ENCODE measurements at regions not wholly inside any gene's neighbourhood (a gene's known extent, or its start where the extent isn't known, plus 50 kb on each side); places are given as distances from the start of the nearest gene placed in this dataset.
"Not testable (repeated sequence)": the region's sequence is repeated elsewhere in the genome, so short reads cannot be mapped to it uniquely, and the experiment has no call there.

DNA sequence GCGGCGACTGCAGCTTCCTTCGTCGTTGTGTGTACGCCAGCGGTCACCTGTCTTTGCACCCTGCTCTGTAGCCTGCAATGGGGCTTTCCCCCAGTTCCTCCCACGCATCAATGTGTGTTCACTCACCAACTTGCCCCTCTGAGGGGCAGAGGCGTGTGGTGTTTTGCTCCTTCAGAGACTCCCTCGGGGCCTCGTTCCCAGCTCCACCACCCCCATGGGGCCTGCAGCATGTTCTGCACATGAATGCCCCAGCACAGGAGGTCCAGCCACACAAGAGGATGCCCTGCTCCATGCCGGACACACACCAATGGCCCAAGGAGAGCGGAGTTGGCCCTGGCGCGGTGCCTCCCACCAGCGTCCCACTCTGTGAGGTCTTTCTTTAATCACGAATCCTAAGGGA lies 196.8 kb downstream of the BANP start:
- not testable (repeated sequence) for ATAC-seq (ENCODE audit: insufficient read depth, low read depth); H3K9ac ChIP-seq (ENCODE audit: low read depth, low read length); H3K4me2 ChIP-seq (ENCODE audit: insufficient read depth, low read length); H3K36me3 ChIP-seq (ENCODE audit: insufficient read depth, low read length); H3K79me2 ChIP-seq (ENCODE audit: insufficient read depth, low read length); DNase-seq; H3K27me3 ChIP-seq (ENCODE audit: insufficient read depth, low read length, poor library complexity); H4K20me1 ChIP-seq (ENCODE audit: insufficient read depth, low read length); H3K27ac ChIP-seq (ENCODE audit: low read length); H2AFZ ChIP-seq (ENCODE audit: low read depth, low read length); H3K4me1 ChIP-seq (ENCODE audit: insufficient read depth, low read length); H3K4me3 ChIP-seq (ENCODE audit: low read depth in 1 of 2, low read length in 2 of 2); H3K9me3 ChIP-seq (ENCODE audit: insufficient read depth, low read length, severe bottlenecking)

DNA sequence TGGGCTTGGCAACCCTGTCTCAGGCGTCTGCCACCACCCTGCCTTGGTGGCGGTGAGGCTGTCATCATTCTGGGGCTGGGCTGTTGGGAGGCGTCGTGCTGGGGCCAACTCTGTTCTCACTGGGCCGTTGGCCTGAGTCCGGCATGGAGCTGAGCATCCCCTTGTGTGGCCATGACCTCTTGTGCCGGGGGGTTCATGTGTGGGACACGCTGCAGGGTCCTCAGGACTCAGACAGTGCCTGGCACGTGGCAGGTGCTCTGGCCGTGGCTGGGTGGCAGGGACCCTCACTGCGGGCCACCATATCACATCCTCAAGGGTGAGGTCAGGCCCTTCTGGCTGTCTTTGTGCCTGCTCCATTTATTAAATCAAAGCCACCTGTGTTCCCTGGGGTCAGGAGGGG lies 197.4 kb downstream of the BANP start:
- H3K4me1 ChIP-seq (ENCODE audit: insufficient read depth, low read length); H2AFZ ChIP-seq (ENCODE audit: low read depth, low read length); DNase-seq; H3K4me2 ChIP-seq (ENCODE audit: insufficient read depth, low read length); H3K27me3 ChIP-seq (ENCODE audit: insufficient read depth, low read length, poor library complexity); H4K20me1 ChIP-seq (ENCODE audit: insufficient read depth, low read length); H3K27ac ChIP-seq (ENCODE audit: low read length); H3K36me3 ChIP-seq (ENCODE audit: insufficient read depth, low read length); H3K9me3 ChIP-seq (ENCODE audit: insufficient read depth, low read length, severe bottlenecking); H3K79me2 ChIP-seq (ENCODE audit: insufficient read depth, low read length); ATAC-seq (ENCODE audit: insufficient read depth, low read depth); H3K9ac ChIP-seq (ENCODE audit: low read depth, low read length); H3K4me3 ChIP-seq (ENCODE audit: low read depth in 1 of 2, low read length in 2 of 2): not testable (repeated sequence)

DNA sequence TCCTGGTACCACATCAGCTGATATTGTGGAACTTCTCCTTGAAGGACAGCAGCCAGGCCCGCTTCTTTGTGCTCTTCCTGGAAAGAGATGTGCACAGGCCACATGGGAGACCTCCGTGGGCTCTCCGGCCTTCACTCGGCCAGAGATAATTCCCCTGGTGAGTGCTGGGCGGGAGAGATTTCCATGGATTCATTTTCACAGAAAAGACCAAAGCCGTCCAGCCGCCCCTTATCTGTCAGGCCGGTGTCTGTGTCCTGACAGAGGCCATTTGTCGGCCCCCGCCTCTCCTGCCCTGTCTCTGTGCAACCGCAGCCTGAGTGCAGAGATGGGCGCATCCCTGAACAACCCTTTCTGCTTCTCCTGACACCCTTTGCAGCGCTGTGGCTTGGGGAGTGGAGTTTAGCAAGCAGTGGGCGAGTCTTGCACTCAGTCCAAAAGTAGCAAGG lies 197.9 kb downstream of the BANP start:
- H3K27ac ChIP-seq (ENCODE audit: low read length), result not testable (repeated sequence)

DNA sequence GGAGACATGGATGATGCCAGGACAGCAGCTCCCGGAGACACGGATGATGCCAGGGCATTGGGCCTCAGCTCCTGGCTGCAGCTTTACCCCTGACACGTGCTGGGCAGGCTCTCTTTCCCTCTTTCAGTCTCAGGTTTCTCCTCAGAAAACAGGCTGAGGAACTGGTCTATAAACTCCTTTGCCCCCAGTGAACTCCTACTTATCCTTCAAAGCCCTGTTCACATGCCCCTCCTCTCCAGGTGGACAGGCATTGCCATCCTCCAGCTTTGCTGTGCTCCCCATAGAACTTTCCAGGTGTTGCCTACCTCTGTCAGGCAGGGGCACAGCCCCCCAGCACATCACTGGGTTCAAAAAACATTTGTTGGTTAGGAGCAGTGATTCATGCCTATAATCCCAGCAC lies 198.4 kb downstream of the BANP start:
- not testable (repeated sequence) for H3K27ac ChIP-seq (ENCODE audit: low read length); H2AFZ ChIP-seq (ENCODE audit: low read depth, low read length); DNase-seq; H3K9me3 ChIP-seq (ENCODE audit: insufficient read depth, low read length, severe bottlenecking); ATAC-seq (ENCODE audit: insufficient read depth, low read depth); H3K36me3 ChIP-seq (ENCODE audit: insufficient read depth, low read length); H3K4me1 ChIP-seq (ENCODE audit: insufficient read depth, low read length); H3K27me3 ChIP-seq (ENCODE audit: insufficient read depth, low read length, poor library complexity); H4K20me1 ChIP-seq (ENCODE audit: insufficient read depth, low read length); H3K4me3 ChIP-seq (ENCODE audit: low read depth in 1 of 2, low read length in 2 of 2); H3K79me2 ChIP-seq (ENCODE audit: insufficient read depth, low read length); H3K9ac ChIP-seq (ENCODE audit: low read depth, low read length); H3K4me2 ChIP-seq (ENCODE audit: insufficient read depth, low read length)

More for the DNA sequence above, 197.9 kb downstream of the BANP start:
- not testable (repeated sequence) for H2AFZ ChIP-seq (ENCODE audit: low read depth, low read length); H3K36me3 ChIP-seq (ENCODE audit: insufficient read depth, low read length); H3K4me2 ChIP-seq (ENCODE audit: insufficient read depth, low read length); H3K4me3 ChIP-seq (ENCODE audit: low read depth in 1 of 2, low read length in 2 of 2); H4K20me1 ChIP-seq (ENCODE audit: insufficient read depth, low read length); DNase-seq; ATAC-seq (ENCODE audit: insufficient read depth, low read depth); H3K9ac ChIP-seq (ENCODE audit: low read depth, low read length); H3K9me3 ChIP-seq (ENCODE audit: insufficient read depth, low read length, severe bottlenecking); H3K4me1 ChIP-seq (ENCODE audit: insufficient read depth, low read length); H3K79me2 ChIP-seq (ENCODE audit: insufficient read depth, low read length); H3K27me3 ChIP-seq (ENCODE audit: insufficient read depth, low read length, poor library complexity)

DNA sequence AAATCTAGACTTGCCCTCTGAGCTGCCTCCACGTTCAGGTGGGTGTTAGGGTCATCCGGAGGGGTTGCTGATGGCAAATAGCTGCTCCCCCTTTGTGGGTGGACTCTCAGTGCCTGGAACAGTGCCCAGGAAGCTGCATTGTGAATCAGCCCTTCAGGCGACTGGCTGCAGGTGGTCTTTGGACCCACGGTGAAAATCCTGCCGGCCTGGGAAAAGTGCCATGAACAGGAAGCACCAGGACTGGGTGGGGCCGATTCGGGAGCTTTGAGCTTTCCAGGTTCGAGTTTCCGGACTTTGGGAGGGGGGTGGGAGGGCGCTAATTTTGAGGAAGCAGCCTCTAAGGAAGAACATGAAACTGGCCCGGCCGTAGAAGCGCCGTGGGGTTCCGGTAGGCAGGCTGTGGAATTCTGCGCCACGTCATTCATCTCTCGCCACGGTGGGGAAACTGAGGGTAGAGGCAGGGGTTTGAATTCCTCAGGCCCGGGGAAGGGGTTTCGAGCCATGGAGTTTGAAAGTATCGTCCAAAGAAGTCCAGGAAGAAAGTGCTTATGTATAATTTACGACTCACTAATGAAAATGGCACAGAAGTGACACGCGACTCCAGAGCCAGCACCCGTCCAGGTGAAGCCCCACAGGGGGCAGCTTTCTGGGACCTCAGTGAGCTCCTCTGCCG lies 199.4 kb downstream of the BANP start:
- not testable (repeated sequence) for DNase-seq; H3K9ac ChIP-seq (ENCODE audit: low read depth, low read length); H3K9me3 ChIP-seq (ENCODE audit: insufficient read depth, low read length, severe bottlenecking); H3K27ac ChIP-seq (ENCODE audit: low read length); H3K4me3 ChIP-seq (ENCODE audit: low read depth in 1 of 2, low read length in 2 of 2); ATAC-seq (ENCODE audit: insufficient read depth, low read depth); H3K36me3 ChIP-seq (ENCODE audit: insufficient read depth, low read length); H3K27me3 ChIP-seq (ENCODE audit: insufficient read depth, low read length, poor library complexity); H3K79me2 ChIP-seq (ENCODE audit: insufficient read depth, low read length); H2AFZ ChIP-seq (ENCODE audit: low read depth, low read length); H4K20me1 ChIP-seq (ENCODE audit: insufficient read depth, low read length); H3K4me1 ChIP-seq (ENCODE audit: insufficient read depth, low read length); H3K4me2 ChIP-seq (ENCODE audit: insufficient read depth, low read length)

DNA sequence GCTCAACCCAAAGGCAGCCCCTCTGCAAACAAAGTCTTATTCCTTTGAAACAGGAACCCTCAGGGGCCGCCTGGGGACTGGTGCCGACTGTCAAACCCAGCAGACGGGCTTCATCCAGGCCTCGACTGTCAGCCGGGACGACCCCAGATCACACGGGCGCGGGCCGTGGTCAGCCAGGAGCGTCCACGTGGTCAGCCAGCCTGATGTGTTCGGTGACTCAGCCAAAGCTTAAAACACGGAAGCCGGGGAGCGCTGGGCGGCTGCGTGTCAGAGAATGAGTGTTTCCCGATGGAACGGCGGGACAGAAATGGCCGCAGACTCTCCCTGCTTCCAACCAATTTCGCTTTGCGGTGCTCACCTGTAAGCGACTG lies 199.9 kb downstream of the BANP start:
- H3K9me3 ChIP-seq (ENCODE audit: insufficient read depth, low read length, severe bottlenecking); ATAC-seq (ENCODE audit: insufficient read depth, low read depth); H3K27ac ChIP-seq (ENCODE audit: low read length); H2AFZ ChIP-seq (ENCODE audit: low read depth, low read length); H4K20me1 ChIP-seq (ENCODE audit: insufficient read depth, low read length); H3K4me1 ChIP-seq (ENCODE audit: insufficient read depth, low read length); H3K4me2 ChIP-seq (ENCODE audit: insufficient read depth, low read length); H3K36me3 ChIP-seq (ENCODE audit: insufficient read depth, low read length); H3K79me2 ChIP-seq (ENCODE audit: insufficient read depth, low read length); H3K4me3 ChIP-seq (ENCODE audit: low read depth in 1 of 2, low read length in 2 of 2); H3K9ac ChIP-seq (ENCODE audit: low read depth, low read length); H3K27me3 ChIP-seq (ENCODE audit: insufficient read depth, low read length, poor library complexity); DNase-seq: not testable (repeated sequence)

DNA sequence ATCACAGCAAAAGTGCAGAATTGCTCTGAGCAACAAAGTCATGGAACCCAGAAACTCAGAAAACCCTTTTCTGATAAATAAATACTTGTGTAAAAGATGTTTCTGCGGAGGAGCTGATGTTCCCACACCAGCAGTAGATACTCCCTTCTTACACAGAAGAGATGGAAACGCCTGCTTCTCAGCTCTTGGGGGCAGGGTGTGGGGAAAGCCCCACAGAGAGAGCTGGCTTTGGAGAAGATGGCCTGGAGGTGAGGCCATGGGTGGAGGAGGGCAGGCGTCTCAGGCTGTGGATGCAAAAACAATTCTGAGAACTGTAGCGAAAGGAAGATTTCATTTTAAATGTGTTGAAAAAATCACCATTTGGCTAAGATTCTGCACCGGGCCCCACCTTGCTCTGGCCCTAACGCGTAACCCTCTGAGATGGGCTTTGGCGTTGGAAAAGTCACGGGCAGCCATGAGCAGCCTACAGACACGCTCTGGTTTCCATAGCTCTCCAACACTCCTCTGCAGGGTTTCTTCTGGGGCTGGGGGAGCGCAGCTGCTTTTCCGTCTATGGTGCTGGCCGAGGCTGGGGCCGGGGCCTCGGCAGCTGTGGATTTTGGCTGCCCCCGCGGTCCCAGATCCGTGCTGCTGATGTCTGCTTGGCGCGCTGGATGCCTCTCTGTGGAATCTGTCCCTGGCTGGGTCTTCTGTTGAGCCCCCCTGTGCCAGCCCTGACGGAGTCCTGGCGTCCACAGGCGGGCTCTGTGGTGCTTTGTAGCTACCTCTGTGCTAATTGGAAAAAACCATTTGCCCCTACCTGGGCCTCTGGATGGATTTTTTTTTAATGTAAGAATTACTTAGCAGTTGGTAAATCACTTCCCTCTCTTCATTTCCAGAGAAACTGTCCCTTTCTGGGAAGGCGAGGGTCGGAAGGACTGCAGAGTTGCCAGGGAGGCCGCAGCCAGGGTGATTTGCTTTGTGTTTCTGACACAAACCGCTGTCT lies 200.9 kb downstream of the BANP start:
- H3K27me3 ChIP-seq (ENCODE audit: insufficient read depth, low read length, poor library complexity); H2AFZ ChIP-seq (ENCODE audit: low read depth, low read length); H4K20me1 ChIP-seq (ENCODE audit: insufficient read depth, low read length); H3K9me3 ChIP-seq (ENCODE audit: insufficient read depth, low read length, severe bottlenecking); H3K4me2 ChIP-seq (ENCODE audit: insufficient read depth, low read length); ATAC-seq (ENCODE audit: insufficient read depth, low read depth); H3K4me3 ChIP-seq (ENCODE audit: low read depth in 1 of 2, low read length in 2 of 2); H3K27ac ChIP-seq (ENCODE audit: low read length); H3K4me1 ChIP-seq (ENCODE audit: insufficient read depth, low read length); H3K36me3 ChIP-seq (ENCODE audit: insufficient read depth, low read length); H3K9ac ChIP-seq (ENCODE audit: low read depth, low read length); H3K79me2 ChIP-seq (ENCODE audit: insufficient read depth, low read length); DNase-seq: not testable (repeated sequence)

DNA sequence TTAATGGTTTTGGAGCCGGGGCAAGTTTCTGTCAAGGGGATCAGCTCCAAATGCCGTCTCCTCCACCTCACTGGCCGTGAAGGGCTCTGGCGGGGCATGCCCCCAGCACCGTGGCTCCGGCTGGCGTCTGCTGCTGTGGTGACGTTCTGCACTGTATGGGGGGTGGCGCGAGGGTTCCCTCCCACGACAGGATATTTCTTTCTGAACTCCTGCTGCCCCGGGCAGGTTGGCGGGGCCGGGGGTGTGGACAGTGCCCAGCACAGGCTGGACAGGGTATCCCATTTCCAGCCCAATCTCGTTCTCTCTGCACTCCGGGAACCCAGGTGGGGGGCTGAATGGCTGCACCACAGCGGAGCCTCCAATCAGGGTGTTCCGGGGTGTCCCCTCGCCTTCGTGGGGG lies 201.6 kb downstream of the BANP start:
- not testable (repeated sequence) for H3K27ac ChIP-seq (ENCODE audit: low read length); ATAC-seq (ENCODE audit: insufficient read depth, low read depth); H3K36me3 ChIP-seq (ENCODE audit: insufficient read depth, low read length); H4K20me1 ChIP-seq (ENCODE audit: insufficient read depth, low read length); H3K79me2 ChIP-seq (ENCODE audit: insufficient read depth, low read length); H3K4me2 ChIP-seq (ENCODE audit: insufficient read depth, low read length); H3K4me3 ChIP-seq (ENCODE audit: low read depth in 1 of 2, low read length in 2 of 2); H2AFZ ChIP-seq (ENCODE audit: low read depth, low read length); H3K9ac ChIP-seq (ENCODE audit: low read depth, low read length); H3K4me1 ChIP-seq (ENCODE audit: insufficient read depth, low read length); DNase-seq; H3K27me3 ChIP-seq (ENCODE audit: insufficient read depth, low read length, poor library complexity); H3K9me3 ChIP-seq (ENCODE audit: insufficient read depth, low read length, severe bottlenecking)
